ENCODE measurements at regions not wholly inside any gene's neighbourhood (a gene's known extent, or its start where the extent isn't known, plus 50 kb on each side); places are given as distances from the start of the nearest gene placed in this dataset.

GRCh38 chr10:35716776-35717175 lies 74.7 kb upstream of the FZD8 start:
- Histone ChIP-seq H3K27me3 (ENCODE audit: control insufficient read depth in 2 of 2, insufficient read depth in 2 of 2, low read length in 2 of 2) (peaks cover 0 to 3% of the 10 kb centered on the region in 2 experiments), H3K27ac (ENCODE audit: insufficient read depth, low read depth, low read length) (no peak overlapping the region), H2AFZ (ENCODE audit: low read depth, low read length) (no peak overlapping the region), H3K4me3 (replicated peaks in 1 of 3; ENCODE audit: insufficient read depth in 1 of 3, low read depth in 1 of 3, low read length in 3 of 3) (no peak overlapping the region), H4K20me1 (replicated peaks; ENCODE audit: control insufficient read depth, extremely low read depth, insufficient read depth, low read length) (no peaks in the 10 kb centered on the region), H3K9me3 (replicated peaks; ENCODE audit: control insufficient read depth, insufficient read depth, low read length) (no peaks in the 10 kb centered on the region), H3K9ac (replicated peaks; ENCODE audit: extremely low read depth, insufficient read depth, low read length) (no peak overlapping the region), H3K9me1 (replicated peaks; ENCODE audit: control insufficient read depth, extremely low read depth, insufficient read depth, low read length) (no peaks in the 10 kb centered on the region), H3K79me2 (ENCODE audit: control insufficient read depth, insufficient read depth, low read length) (no peaks in the 10 kb centered on the region), H3K4me1 (ENCODE audit: control insufficient read depth, extremely low read depth, insufficient read depth, low read length) (no peaks in the 10 kb centered on the region), H3K4me2 (ENCODE audit: insufficient read depth, low read length) (no peak overlapping the region), H3K36me3 (ENCODE audit: control insufficient read depth in 2 of 2, extremely low read depth in 1 of 2, insufficient read depth in 2 of 2, low read length in 2 of 2) (no peaks in the 10 kb centered on the region)
- FAIRE-seq (no peak), DNase-seq (ENCODE audit: low read depth, low spot score) (no peak)
- no TSS peak for BruUV-seq (replicated peaks)
- POLR2A ChIA-PET = no interaction called here
- intact Hi-C loops (cut with micrococcal nuclease) = no loop called here
- CTCF ChIA-PET = interaction anchor here (0.7 to 1.1 kb wide), 2 partner anchors 13 to 72 kb away, joined by 3 read pairs; no protein-coding TSS in a partner anchor
- TF ChIP-seq POLR2AphosphoS5 (IDR thresholded peaks at IDR 0.05; ENCODE audit: insufficient read depth, low read depth, low read length) (no peak), POLR2A (IDR thresholded peaks at IDR 0.05; ENCODE audit: low read depth, low read length) (no peak), MAX (IDR thresholded peaks at IDR 0.05; ENCODE audit: insufficient read depth, insufficient read length) (no peak), GATA2 (IDR thresholded peaks at IDR 0.05; ENCODE audit: insufficient read depth, insufficient read length, low read depth, low read length) (no peak), JUN (IDR thresholded peaks at IDR 0.05; ENCODE audit: borderline replicate concordance, insufficient read depth, insufficient read length, low read depth) (no peak), FOS (IDR thresholded peaks at IDR 0.05; ENCODE audit: borderline replicate concordance, insufficient read depth, low read length) (no peak), EZH2 (IDR thresholded peaks at IDR 0.05; ENCODE audit: borderline replicate concordance, low read depth, low read length, severe bottlenecking) (no peak), CTCF (IDR thresholded peaks at IDR 0.05; ENCODE audit: extremely low read depth in 1 of 2, insufficient read depth in 1 of 2, low read depth in 1 of 2, low read length in 2 of 2) (no peak), MYC (IDR thresholded peaks at IDR 0.05; ENCODE audit: low read depth, low read length) (no peak)
- dilution Hi-C loops (cut with MboI; ENCODE audit: extremely low pct_ligation_motif_present, low sequenced_read_pairs) = no loop called here

Measured in endothelial cell of umbilical vein (primary cell).